AG04450 (cell line): ENCODE measurements at regions not wholly inside any gene's neighbourhood (a gene's known extent, or its start where the extent isn't known, plus 50 kb on each side); places are given as distances from the start of the nearest gene placed in this dataset.

Experiments
- CTCF ChIA-PET: fragments of 300-600, 350-600 bp; formaldehyde crosslinking; extraction: SDS; loops from one replicate; lab custom pipeline; 2022; ENCODE audit warnings: antibody characterized with exemption, inconsistent platforms; lab: Charles Lee
- POLR2A ChIA-PET: fragments of 350-600 bp; formaldehyde crosslinking; extraction: SDS; loops from one replicate; lab custom pipeline; 2021; ENCODE audit warnings: antibody characterized with exemption, inconsistent platforms; lab: Yijun Ruan, JAX
- DNase-seq: peaks from one replicate; pipeline ENCODE4 v3.0.0-alpha.2; 2011; ENCODE audit warnings: low read depth, low spot score
- H3K27ac ChIP-seq: one replicate; pipeline ENCODE4 v1.5.1; 2012; ENCODE audit warnings: low read depth, low read length, control low read depth
- H3K27me3 ChIP-seq: one replicate; pipeline ENCODE4 v1.6.0; 2012; ENCODE audit warnings: low read length; ENCODE audit not compliant: control insufficient read depth, insufficient read depth
- H3K4me3 ChIP-seq: 2 replicates; pipeline ENCODE4 v1.5.1; 2011; ENCODE audit warnings: mild to moderate bottlenecking, low read depth, low read length, control low read depth
- H3K9me3 ChIP-seq: 2 replicates; pipeline ENCODE4 v1.5.1; 2012; ENCODE audit warnings: low read length; ENCODE audit not compliant: control insufficient read depth, insufficient read depth
- TF ChIP-seq, protein P1 (sequence below): IDR thresholded peaks from 2 replicates; pipeline ENCODE4 v1.5.1; 2011; ENCODE audit warnings: low read depth, low read length, control low read depth, inconsistent platforms

DNA sequence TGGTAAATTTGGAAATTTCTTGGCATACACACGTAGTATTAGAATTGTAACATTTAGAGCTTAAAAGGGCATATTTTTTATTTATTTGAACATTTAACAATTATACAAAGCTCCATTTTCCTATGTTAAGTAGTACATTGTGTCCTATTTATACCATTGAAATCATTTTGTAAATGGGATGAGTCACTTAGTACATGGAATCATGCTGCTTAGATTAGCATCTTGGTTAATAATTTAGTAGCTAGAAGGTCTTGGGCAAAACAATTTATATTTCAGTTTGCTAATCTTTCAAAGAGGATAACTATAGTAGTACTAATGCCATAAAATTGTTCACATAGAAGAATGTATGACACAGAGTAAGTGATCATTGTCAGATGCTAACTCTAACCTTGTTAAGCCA lies 450.1 kb upstream of the LUZP2 start:
- no peak overlapping the region for H3K27ac ChIP-seq
- TF ChIP-seq, protein P1, sequence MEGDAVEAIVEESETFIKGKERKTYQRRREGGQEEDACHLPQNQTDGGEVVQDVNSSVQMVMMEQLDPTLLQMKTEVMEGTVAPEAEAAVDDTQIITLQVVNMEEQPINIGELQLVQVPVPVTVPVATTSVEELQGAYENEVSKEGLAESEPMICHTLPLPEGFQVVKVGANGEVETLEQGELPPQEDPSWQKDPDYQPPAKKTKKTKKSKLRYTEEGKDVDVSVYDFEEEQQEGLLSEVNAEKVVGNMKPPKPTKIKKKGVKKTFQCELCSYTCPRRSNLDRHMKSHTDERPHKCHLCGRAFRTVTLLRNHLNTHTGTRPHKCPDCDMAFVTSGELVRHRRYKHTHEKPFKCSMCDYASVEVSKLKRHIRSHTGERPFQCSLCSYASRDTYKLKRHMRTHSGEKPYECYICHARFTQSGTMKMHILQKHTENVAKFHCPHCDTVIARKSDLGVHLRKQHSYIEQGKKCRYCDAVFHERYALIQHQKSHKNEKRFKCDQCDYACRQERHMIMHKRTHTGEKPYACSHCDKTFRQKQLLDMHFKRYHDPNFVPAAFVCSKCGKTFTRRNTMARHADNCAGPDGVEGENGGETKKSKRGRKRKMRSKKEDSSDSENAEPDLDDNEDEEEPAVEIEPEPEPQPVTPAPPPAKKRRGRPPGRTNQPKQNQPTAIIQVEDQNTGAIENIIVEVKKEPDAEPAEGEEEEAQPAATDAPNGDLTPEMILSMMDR: no peak
- H3K27me3 ChIP-seq: no peaks in the 10 kb centered on the region
- POLR2A ChIA-PET: interaction anchor here (0.6 kb wide), 1 partner anchor 13 kb away, joined by 7 read pairs; no protein-coding TSS in a partner anchor
- DNase-seq: no peak
- H3K4me3 ChIP-seq: no peak overlapping the region
- CTCF ChIA-PET: no interaction called here
- H3K9me3 ChIP-seq: peaks cover 3% of the 10 kb centered on the region; the same call in 1 of the 2 replicates

DNA sequence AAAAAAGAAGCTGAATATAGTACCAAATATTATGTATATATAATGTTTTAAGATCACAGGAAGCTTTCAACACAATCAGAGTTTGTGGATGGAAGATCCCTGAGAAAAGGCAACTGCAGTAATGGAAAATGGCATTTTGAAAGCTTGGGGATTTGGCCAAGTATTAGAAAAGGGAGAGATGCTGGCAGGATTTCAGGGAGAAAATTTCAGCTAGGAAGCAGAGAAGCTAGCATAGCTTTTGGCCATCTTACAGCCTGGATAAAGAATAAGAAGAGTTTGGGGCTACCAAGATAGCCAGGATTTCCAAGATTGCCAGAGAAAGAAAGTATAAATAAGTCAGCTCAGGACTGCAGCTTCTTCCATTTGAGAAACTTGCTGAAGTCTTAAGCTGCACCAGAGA lies 440.8 kb upstream of the LUZP2 start:
- Histone ChIP-seq H3K27ac (no peak overlapping the region), H3K4me3 (no peak overlapping the region), H3K27me3 (no peaks in the 10 kb centered on the region), H3K9me3 (no peaks in the 10 kb centered on the region)
- DNase-seq: no peak
- ChIA-PET CTCF (no interaction called here), POLR2A (no interaction called here)
- TF ChIP-seq, protein P1: no peak

DNA sequence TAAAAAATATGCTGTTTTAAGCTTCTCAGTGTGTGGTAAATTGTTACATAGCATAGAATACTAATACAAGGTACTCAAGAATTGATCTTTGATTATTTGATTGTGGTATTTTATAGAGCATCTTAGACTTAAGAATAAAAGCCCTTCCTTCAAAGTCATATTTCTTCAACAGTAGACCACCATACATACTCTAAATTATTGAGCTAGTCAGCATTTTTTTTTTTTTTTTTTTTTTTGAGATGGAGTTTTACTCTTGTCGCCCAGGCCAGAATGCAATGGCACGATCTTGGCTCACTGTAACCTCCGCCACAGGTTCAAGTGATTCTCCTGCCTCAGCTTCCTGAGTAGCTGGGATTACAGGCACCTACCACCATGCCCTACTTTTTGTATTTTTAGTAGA lies 436.7 kb upstream of the LUZP2 start:
- TF ChIP-seq, protein P1: no peak
- CTCF ChIA-PET: no interaction called here
- no peak overlapping the region for H3K27ac ChIP-seq
- no peak overlapping the region for H3K4me3 ChIP-seq
- DNase-seq: no peak
- no peaks in the 10 kb centered on the region for H3K27me3 ChIP-seq
- no peaks in the 10 kb centered on the region for H3K9me3 ChIP-seq
- POLR2A ChIA-PET: interaction anchor here (0.7 kb wide), 1 partner anchor 13 kb away, joined by 7 read pairs; no protein-coding TSS in a partner anchor

DNA sequence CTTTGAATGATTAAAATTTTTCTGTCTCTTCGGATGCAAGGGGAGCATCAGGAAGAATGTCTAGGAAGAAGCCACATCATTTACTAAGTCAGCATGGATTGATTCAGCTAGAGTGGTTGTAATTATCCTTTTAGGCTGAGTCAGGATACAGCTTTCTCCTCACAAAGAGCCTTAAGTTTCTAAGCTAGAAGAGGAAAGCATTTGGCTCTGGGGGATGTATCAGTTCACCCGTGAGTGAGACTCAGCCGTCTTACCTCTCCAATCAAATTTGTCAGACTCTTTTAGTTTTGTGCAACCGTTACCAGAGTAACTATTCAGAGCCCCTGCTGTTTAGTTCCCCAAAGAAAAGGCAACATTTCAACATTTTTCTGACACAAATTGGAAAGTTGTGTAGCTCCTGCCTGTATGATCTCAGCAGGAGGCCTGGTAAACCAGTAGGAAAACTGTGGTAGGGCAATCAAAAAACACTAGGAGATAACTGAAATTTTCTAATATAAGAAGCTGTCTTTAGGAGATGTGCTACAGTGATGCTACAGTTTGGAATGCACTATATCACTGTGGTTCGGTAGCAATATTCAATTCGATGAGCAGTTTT lies 432.4 kb upstream of the LUZP2 start:
- ChIA-PET CTCF (interaction anchor here (0.5 kb wide), 1 partner anchor 336 kb away, joined by 4 read pairs; no protein-coding TSS in a partner anchor), POLR2A (no interaction called here)
- Histone ChIP-seq H3K27me3 (no peaks in the 10 kb centered on the region), H3K9me3 (no peaks in the 10 kb centered on the region), H3K4me3 (no peak overlapping the region), H3K27ac (no peak overlapping the region)
- no peak for DNase-seq
- TF ChIP-seq, protein P1: no peak

DNA sequence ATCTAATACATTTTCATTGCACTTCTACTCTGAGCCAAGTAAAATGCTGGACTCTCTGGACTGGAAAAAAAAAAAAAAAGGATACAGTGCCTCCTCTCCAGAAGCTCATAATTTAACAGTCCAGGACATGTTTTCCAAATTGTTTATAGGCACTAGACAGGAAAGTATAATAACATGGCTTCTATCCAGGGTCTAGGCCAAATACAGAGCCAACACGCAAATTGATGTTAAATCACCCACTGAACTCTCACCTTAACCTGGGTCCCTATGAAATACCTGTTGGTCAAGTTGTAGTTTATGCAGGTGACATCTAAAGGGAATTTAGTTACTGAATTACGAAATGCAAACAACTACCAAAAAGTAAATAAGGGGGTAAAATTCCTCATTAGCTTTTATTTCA lies 428.7 kb upstream of the LUZP2 start:
- TF ChIP-seq, protein P1: no peak
- CTCF ChIA-PET: interaction anchor here (0.6 kb wide), 1 partner anchor 928 kb away, joined by 3 read pairs; no protein-coding TSS in a partner anchor
- H3K27ac ChIP-seq: no peak overlapping the region

More for the DNA sequence above, 428.7 kb upstream of the LUZP2 start:
- DNase-seq: no peak
- POLR2A ChIA-PET: no interaction called here
- Histone ChIP-seq H3K9me3 (no peaks in the 10 kb centered on the region), H3K27me3 (no peaks in the 10 kb centered on the region), H3K4me3 (no peak overlapping the region)
